Daoy (cell line): ENCODE measurements at regions not wholly inside any gene's neighbourhood (a gene's known extent, or its start where the extent isn't known, plus 50 kb on each side); places are given as distances from the start of the nearest gene placed in this dataset.

Source experiments
- DNase-seq: peaks from one replicate; pipeline ENCODE4 v3.0.0-alpha.2; 2015; ENCODE audit warnings: low read depth

DNA sequence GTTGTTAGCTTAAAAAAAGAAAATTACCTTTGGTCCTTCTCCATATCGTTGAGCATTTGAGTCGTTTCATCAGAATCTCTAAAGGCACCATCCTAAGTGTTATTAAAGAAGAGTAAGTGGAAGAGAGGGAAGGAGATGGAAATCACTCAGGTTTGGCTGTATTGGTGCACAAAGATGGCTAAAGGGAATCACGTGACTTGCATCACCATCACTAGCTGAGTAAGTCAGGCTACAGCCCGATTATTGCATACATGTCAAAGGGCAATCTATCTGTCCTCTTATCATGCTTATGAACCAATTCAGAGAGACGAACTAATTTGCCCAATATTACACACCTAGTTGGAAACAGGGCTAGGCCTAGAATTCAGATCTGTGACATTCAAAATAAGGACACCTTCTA, 137.6 kb downstream of the CMPK2 start:
- no peak for DNase-seq

GRCh38 chr2:6730003-6730402, 135.7 kb downstream of the CMPK2 start:
- DNase-seq: no peak

- no peak for DNase-seq
These were observed 134.8 kb downstream of the CMPK2 start for GRCh38 chr2:6730649-6731532.

- DNase-seq: no peak
These were observed 126.2 kb downstream of the CMPK2 start for GRCh38 chr2:6739547-6739946.

GRCh38 chr2:6741229-6741628, 124.5 kb downstream of the CMPK2 start:
- DNase-seq: no peak

DNA sequence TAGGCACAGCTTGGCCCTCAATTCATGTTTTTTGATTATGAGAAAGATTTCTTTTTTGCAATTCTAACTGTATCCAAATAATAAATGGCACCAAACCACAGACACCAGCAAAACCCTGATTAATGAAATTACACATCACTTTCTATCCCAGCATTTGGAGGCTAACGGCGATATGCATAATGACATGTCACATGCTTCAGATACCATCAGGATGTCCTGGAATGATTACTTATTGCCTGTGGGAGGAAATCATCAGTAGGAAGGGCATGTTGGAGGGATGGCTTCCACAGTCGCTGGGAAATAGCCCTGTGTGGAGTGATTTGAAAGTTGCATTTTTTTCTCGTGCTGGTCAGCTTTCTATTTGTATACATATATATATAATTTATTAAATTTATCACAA, 121.7 kb downstream of the CMPK2 start:
- DNase-seq: no peak

GRCh38 chr2:6747433-6747832, 118.3 kb downstream of the CMPK2 start:
- DNase-seq: no peak

DNA sequence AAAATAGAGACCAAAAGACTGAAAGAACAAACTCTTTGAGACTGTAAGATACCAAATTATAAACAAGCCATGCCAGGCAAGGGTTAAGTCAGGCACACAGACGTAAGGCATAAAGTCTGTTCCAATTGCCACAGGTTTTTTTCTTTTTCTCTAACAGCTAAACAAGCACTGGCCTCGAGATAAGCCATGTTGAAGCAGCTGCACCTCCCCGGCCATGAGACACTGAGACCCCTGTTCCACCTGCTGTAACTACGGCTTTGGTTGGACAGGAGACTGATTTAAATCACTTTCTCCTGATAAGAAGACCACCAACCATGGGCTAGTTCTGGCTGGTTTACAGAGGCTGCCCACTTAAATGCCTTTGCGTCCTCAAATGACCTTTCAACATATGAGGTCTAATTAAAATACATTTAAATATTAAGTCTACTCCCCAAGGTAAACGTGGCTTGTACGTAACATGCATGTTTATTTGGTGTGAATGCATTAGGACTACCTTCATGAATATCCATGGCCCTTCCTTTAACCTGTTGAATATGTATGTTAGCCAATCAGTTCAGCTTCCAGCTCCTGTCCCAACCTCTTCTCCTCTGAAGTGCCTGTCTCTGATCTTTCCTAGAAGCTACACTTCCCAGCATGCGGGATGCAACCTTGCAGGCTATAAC, 117.2 kb downstream of the CMPK2 start:
- DNase-seq: no peak

GRCh38 chr2:6749962-6750361, 115.7 kb downstream of the CMPK2 start:
- DNase-seq: no peak

DNA sequence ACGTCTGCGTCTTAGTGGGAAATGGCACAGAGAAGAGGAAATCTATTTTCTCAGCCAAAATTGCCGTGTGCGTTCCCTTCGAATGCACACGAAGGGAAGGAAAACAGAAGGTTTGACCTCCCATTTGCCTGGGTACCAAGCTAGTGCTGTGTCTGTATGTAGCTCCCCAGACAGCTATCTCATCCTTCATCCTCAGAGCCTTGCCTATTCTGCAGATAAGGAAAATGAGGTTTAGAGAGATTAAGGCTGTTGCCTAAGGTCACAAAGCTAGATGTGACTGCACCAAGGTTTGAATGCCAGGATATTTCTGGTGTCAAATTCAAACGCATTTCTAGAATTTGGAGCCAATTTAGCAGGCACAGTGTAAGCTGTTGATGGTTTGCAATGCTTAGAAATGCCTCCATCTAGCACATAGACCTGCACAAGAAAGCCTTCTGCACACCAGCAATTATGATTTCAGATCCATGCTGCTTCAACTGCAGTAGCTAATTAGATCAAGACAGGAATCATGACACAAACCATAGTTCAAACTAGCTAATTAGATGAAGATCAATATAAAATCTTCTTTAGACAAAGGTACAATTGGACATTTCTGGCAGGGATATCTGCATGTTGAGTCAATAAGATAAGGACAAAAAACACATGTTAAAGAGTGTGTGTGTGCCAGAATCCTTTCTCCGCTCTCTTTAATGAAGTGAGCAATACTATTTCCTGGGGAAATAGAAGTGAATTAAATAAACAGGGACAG, 115.1 kb downstream of the CMPK2 start:
- no peak for DNase-seq

GRCh38 chr2:6754419-6754818, 111.3 kb downstream of the CMPK2 start:
- no peak for DNase-seq

DNA sequence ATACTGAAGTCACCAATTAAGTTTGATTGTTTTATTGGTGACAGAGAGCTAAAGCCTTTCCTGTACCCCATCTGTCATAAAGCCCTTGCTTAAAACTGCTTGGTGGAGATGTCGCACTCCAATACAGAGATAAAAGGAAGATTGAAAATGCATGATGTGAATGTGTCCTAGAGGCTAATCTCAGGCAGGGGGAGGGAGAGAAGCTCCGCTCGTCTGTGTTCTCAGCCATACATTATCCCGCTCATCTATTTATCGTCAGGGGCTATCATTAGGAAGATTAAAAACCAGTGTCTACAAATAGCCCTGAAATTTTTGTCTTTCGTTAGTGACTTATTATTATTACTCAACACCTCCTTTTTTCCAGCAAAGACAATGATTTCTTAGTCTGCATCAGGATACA, 110.3 kb downstream of the CMPK2 start:
- no peak for DNase-seq

GRCh38 chr2:6757215-6757614, 108.5 kb downstream of the CMPK2 start:
- DNase-seq: no peak

DNA sequence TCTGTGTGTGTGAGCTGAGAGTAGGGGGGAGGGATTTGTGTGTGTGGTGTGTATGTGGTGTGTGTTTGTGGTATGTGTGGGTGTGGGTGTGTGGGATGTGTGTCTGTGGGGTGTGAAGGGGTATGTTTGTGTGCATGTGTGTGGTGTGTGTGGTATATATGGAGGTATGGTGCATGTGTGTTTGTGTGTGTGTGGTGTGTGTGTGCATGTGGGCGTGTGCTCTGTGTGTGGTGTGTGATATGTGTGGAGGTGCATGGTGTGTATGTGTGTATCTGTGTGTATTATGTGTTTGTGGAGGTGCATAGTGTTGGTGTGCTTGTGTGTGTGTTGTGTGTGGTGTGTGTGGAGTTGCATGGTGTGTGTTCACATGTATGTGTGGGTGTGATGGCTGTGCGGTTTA, 106.0 kb downstream of the CMPK2 start:
- no peak for DNase-seq

GRCh38 chr2:6760132-6760531, 105.6 kb downstream of the CMPK2 start:
- no peak for DNase-seq

- no peak for DNase-seq
These were observed 100.6 kb downstream of the CMPK2 start for GRCh38 chr2:6764968-6765723.

DNA sequence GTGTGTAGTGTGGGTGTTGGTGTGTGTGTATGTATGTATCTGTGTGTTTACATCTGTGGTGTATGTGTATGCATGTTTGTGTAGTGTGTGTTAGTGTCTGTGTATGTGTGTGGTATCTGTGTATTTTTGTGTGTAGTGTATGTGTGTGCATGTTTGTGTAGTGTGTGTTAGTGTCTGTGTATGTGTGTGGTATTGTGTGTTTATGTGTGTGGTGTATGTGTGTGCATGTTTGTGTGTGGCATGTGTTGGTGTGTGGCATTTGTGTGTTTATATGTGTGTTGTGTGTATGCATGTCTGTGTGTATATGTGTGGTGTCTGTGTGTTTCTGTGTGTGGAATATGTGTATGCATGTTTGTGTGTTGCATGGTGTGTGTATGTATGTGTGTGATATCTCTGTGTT, 96.4 kb downstream of the CMPK2 start:
- no peak for DNase-seq

DNA sequence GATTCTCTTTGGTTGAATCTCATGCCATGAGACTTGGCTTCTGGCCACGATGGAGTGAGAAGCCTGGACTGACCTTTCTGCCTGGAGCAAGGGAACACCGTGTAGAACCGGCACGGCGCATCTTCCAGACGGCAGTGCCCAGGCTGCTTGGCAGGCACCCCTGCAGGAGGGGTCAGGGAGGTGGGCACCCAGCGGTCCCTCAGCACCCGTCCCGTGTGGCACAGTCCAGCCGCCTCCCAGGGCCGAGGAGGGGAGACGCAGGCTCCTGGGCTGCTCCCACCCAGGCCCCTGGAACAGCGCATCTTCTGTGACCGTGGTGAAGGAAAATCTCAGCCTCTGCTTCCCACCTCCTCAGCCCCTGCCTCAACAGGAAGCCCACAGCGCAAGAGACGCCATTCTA, 95.7 kb downstream of the CMPK2 start:
- no peak for DNase-seq

DNA sequence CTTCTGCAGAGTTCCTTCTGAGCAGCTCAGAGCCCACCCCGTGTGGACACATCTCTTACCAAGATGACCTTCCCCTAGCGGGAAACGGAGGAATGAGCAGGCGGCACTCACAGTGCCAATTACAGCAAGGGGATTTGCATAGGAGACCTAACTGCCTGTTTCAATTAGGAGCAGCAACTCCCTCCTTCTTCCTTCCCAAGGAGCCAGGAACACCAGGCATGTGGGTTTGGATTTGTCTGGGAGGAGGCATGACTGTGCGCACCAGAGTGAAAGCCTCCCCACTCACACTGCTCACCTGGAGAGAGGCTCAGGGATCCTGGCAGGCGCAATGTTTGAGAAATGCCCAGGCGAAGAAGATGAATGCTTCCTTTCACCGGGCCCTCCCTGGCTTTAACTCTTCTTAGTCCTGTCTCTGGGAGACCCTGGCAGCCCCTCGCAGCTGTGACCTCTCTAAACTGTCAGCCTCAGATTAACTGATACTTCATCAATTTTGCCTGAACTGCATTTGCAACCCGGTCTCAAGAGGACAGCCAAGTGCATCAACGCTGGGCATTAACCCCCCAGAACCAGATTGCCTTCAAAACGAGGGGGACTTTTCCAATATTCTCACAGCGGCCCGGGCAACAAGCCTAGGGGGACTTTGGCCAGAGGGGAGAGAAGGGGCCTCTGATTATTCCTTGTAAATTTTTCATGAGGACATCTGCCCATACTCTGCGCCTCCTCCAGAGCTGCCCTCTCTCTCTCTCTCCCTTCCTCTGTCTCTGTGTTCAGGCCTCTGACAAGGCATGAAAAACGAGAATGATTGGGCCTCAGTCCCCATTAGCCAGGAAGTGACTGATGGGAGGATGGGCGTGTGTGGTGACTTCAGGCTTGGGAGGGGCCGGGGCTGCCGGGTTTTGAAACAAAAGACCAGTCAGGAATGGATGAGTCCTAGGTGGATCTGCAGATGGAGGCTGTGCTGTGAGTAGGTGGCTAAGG, 93.8 kb downstream of the CMPK2 start:
- peak; percentile 35 for DNase-seq

- DNase-seq: peak; percentile 45
These were observed 92.6 kb downstream of the CMPK2 start for GRCh38 chr2:6773007-6773693.
